ENCODE measurements at regions not wholly inside any gene's neighbourhood (a gene's known extent, or its start where the extent isn't known, plus 50 kb on each side); places are given as distances from the start of the nearest gene placed in this dataset.
"Not testable (repeated sequence)": the region's sequence is repeated elsewhere in the genome, so short reads cannot be mapped to it uniquely, and the experiment has no call there.

DNA sequence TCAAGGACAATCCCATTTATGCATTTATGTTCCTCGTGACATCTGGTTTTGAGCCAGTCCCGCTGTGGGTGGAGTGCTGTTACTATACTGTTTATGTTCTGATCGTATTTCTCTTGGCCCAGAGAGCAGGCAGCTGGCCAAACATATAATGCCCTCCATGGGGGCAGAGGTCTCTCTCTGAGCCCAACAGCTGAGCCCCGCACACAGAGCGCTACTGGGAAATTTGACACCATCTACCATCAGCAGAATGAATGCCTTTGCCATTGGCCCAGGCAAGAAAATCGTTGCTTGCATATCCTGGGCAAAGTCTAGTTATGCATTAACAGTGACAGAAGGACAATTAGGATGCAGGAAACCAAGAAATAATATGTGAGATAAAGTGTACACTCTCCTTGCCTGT lies 126.8 kb upstream of the CACNA1A start:
- peak overlapping the region; percentile 9 for H3K4me3 ChIP-seq (ENCODE audit: low read depth, low read length)
- TF ChIP-seq, protein P1, sequence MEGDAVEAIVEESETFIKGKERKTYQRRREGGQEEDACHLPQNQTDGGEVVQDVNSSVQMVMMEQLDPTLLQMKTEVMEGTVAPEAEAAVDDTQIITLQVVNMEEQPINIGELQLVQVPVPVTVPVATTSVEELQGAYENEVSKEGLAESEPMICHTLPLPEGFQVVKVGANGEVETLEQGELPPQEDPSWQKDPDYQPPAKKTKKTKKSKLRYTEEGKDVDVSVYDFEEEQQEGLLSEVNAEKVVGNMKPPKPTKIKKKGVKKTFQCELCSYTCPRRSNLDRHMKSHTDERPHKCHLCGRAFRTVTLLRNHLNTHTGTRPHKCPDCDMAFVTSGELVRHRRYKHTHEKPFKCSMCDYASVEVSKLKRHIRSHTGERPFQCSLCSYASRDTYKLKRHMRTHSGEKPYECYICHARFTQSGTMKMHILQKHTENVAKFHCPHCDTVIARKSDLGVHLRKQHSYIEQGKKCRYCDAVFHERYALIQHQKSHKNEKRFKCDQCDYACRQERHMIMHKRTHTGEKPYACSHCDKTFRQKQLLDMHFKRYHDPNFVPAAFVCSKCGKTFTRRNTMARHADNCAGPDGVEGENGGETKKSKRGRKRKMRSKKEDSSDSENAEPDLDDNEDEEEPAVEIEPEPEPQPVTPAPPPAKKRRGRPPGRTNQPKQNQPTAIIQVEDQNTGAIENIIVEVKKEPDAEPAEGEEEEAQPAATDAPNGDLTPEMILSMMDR (conservative IDR thresholded peaks at IDR 0.05; ENCODE audit: low read depth, low read length), result no peak
- DNase-seq (ENCODE audit: low read depth), result no peak

DNA sequence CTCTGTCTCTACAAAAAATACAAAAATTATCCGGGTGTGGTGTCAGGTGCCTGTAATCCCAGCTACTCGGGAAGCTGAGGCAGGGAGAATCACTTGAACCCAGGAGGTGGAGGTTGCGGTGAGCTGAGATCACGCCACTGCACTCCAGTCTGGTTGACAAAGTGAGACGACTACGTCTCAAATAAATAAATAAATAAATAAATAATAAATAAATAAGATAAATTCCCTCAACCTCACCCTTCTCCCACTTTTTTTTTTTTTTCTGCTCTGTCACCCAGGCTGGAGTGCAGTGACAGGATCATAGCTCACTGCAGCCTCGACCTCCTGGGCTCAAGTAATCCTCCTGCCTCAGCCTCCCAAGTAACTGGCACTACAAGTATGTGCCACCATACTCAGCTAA lies 125.9 kb upstream of the CACNA1A start:
- DNase-seq (ENCODE audit: low read depth); H3K4me3 ChIP-seq (ENCODE audit: low read depth, low read length): not testable (repeated sequence)

DNA sequence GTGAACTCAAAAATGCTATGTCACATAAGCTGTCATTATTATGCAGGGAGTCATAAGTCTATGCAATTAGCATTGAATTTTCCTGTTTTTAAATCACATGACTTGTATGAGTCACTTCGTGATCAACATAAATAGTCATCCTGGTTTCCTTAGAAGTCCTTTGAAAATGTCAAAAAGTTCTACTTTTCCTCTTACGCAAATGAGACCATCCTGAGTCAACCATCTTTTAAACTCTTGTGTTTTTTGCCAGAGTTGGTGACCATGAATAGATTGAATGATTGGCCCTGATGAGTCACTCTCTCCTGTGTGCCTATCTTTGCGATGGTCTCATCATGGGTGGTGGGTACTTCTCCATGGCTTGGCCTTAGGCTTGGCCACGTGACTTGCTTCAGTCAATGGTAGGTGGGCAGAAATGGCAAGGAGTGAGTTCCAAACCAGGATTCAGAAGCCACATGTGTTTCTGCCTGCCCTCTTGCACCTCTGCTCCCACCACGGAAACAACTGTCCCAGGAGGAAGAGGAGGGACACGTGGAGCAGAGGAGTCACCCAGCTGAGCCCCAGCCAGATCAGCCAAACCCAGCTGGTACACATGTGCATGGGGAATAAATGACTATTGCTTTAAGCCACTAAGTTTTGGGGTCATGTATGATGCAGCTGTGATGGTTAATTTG lies 123.5 kb upstream of the CACNA1A start:
- no peak overlapping the region for H3K4me3 ChIP-seq (ENCODE audit: low read depth, low read length)
- no peak for DNase-seq (ENCODE audit: low read depth)
- TF ChIP-seq, protein P1 (conservative IDR thresholded peaks at IDR 0.05; ENCODE audit: low read depth, low read length), result no peak

DNA sequence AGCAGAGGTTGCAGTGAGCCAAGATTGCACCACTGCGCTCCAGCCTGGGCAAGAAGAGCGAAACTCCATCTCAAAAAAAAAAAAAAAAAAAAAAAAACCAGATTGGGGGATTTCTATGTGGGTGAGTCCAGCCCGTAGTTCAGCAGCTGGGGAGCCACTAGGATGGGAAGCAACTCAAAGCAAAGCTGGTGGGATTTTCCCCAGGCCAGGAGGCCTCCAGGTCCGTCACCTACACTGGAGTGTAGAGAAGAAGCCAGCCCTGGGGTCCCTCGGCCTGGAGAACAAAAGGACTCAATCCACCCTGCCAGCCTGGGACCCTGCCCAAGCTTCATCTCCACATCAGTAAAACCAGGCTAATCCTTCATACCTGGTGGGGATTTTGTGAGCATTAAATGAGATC lies 121.3 kb upstream of the CACNA1A start:
- no peak overlapping the region for H3K4me3 ChIP-seq (ENCODE audit: low read depth, low read length)
- TF ChIP-seq, protein P1 (conservative IDR thresholded peaks at IDR 0.05; ENCODE audit: low read depth, low read length), result no peak
- no peak for DNase-seq (ENCODE audit: low read depth)

DNA sequence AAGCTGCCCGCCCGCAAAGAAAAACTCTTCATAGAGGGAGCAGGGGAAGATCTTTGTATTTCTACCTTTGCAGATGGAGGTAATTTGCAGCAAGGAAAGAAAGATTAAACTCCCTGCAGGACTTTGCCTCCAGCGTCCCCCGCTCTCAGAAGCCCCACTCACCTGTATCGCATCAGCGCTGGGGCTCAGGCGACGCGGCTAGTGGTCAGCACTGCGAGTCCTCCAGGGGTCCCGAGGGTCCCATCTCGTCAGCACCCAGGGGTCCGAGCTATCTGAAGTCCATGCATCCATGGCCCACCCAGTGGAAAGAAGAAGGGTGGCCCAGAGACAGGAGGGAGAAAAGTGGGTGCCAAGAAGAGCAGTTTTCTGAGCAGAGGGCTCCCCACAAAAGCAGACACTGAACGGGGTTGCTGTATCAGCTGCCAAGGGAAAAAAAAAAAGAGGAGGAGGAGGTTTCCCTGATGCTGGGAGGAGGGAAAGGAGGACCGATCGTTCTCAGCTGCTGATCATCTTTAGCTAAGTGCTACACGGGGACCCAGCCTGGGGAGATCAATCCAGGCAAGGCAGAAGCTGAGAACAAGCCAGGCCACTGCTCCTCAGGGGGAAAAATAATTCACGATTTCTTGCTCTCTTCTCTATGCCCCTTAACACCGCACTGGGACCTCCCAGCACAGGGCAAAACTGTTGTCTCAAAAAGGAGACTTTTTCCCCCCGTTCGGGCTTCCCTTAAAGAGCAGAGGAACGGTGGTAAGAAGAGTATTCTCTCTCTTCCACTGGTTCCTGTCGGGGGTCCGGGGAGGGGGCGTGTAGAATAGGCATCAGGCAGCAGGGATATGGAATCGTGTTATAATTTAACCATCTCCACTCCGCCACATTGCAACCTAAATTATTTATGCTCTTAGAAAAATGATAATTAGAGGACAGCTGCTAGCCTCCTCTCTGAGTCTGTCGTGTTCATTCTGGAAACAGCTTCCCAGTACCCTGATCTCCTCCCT lies 117.7 kb upstream of the CACNA1A start:
- TF ChIP-seq, protein P1 (conservative IDR thresholded peaks at IDR 0.05; ENCODE audit: low read depth, low read length), result no peak
- H3K4me3 ChIP-seq (ENCODE audit: low read depth, low read length), result no peak overlapping the region
- no peak for DNase-seq (ENCODE audit: low read depth)

DNA sequence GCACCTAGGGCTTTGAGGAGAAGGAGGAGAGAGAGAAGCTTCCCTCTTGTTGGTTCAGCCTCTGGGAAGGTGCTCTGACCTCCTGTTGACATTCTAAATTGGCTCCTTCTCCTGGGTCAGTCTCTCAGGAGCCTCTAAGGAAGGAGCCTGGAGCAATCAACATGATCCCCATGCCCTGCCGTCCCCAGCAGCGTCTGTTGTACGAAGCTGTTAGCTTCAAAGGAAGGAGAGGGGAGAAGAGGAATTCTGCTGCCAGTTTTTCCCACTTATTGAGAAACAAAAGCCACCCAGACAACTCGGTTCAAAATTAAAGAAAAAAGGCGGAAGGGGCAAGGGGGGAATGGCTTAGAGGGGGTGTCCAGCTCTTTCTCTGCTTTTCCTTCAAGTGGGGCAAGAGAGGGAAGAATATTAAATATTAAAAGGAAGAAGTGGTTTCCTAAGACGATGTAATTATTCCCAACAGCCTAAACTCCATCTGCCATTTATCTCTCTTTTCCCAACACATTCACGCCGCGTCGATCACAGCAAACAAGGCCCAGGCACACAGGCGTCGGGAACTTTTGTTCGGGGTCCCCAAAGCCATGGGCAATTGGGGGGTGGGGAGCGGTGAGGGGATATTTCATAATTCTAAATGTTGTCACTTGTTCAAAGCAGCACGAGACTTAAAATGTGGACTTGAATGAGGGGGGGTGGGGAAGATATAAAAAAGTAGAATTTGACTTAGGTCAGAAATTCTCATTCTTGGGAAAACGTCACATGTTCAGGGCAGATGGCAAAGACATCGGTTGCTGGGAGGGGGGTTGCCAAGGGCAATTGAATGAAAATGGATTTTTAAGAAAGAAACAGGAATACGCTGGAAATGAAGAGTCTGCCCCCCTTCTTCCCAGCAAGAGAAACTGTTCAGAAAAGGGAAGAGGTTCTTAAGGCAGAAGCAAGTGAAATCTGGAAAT lies 116.8 kb upstream of the CACNA1A start:
- no peak overlapping the region for H3K4me3 ChIP-seq (ENCODE audit: low read depth, low read length)
- TF ChIP-seq, protein P1 (conservative IDR thresholded peaks at IDR 0.05; ENCODE audit: low read depth, low read length), result no peak
- DNase-seq (ENCODE audit: low read depth), result no peak

Data from epithelial cell of proximal tubule (primary cell).